ENCODE measurements at regions not wholly inside any gene's neighbourhood (a gene's known extent, or its start where the extent isn't known, plus 50 kb on each side); places are given as distances from the start of the nearest gene placed in this dataset.

DNA sequence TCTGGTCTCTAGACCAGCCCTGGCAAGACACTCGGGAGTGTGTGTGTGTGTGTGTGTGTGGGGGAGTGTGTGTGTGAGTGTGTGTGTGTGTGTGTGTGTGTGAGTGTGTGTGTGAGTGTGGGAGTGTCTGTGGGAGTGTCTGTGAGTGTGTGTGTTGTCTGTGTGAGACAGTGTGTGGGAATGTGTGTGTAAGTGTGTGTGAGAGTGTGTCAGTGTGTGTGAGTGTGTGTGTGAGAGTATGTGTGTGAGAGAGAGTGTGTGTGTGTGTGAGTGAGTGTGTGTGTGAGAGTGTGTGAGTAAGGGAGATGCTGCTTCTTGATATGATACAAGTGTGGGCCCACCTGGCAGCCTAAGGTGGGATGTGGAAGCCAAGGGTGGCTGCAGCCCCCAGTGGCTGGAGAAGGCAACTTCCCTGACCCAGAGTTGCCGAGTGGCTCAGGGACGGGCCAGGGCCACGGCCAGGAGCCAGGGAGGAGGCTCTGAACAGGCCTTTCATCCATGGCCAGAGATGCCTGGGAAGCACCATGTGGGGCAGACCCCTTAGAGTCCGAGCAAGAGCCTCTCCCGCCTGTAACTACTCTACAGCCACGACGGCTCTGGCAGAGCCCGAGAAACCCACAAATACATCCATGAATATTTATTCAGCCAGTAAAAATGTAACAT, 159.3 kb upstream of the MYCN start:
- no peak for DNase-seq (ENCODE audit: low read depth)

DNA sequence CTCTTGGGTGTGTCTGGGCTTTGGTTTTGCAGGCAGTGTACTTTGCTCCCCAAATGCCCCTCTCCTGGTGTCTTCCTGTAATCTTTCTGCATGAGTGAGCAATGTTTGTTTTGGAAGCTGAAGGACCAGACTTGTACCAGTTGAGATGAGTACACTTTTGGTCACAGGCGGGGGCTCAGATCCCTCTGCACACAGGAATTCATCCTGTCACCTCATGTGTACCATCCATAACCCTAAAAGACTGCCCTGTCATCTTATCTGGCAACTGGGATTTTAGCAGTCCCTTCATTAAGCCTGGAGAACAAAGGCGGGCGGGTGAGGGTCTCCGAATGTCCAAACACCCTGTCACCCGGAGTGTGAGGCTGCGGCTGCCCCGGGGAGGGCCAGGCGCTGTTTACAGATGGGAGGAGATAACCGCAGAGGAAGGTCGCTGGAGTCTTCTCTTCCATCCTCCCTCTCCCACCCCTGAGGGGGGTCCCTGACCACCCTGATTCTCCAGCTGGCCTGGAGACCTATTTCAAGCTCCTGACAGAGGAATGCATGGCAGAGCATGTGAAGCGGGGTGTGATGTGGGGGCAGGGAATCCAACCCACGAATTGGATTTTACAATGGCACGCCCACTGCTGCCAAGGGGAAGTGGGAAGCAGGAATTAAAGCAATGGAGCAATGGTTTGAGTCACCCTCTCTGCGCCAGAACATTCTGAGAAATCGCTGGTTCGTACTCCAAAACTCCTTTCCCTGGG, 158.2 kb upstream of the MYCN start:
- DNase-seq (ENCODE audit: low read depth) = no peak

DNA sequence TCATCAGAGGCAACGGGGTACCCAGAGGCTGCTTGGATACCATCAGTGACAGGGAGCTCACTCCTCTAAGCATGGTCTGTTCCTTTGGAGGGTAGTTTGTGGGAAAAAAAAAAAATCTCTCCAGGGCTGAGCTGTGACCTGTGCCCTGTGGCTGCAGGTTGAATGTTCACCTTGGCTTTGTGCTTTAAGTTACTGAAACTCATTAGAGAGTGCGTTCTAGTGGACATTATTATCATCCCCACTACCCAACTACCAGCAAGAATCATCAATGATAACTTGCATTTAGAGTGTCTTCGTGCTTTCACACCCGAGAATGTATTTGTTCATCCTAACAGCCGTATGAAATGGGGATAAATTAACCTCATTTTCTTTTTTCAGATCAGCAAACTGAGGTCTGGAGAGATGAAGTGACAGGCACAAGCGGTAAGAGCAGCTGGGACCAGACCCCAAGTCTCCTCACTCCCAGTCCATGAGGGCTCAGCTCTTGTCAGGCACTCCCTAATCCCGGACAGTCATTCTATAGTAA, 157.5 kb upstream of the MYCN start:
- no peak for DNase-seq (ENCODE audit: low read depth)

DNA sequence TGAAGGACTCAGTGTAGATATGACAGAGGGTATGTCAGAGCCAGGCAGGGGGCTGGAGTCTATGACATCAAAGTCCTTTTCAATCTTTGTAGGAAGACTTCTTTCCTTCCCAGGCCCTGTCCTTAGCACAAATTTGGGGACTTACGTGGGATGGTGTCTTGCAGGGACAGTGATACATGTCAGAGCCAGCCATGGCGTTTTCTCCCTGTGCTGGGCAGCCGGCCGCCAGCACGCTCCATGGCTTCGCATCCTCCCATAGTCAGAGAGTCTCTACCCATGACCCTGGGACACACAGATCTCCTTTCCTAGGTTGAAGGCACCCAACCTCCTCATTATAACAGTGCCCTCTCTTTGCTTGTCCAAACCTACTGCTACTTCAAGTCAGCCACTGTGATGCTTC, 156.9 kb upstream of the MYCN start:
- DNase-seq (ENCODE audit: low read depth) = no peak

DNA sequence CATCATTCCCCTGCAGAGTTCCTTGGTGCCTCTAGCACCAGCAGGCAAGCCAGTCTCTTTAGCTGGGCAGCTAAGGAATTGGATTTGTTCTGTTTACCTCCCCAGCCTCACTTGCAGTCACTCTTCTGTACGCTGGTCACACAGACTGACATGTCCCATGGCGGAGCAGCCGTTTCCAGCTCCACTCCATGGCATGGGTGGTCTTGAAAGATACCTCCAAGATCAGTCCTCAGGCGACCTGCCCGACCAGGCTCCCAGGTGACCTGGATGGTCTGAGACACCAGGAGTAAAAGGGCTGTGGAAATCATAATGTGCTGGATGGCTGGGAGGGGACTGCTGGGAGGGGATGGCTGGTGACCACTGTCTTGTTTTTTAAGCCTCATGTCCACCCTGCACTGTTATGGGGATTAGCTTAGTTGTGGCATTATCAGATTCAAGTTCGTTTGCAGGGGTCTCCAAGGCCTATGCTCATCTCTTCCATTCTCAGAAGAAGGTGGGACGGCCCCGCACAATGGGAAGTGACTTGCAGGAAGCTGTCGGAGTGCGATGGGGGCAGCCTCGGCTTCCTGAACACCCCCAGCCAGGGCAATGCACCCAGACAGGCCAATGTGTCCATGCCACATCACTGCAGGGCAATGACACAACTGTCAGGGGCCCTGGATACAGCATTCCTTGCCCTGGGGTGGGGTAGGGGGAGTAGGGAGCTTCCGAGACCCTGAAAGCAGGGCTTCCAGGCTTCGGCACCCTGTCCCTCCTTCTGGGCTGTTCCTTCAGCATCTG, 156.1 kb upstream of the MYCN start:
- no peak for DNase-seq (ENCODE audit: low read depth)

DNA sequence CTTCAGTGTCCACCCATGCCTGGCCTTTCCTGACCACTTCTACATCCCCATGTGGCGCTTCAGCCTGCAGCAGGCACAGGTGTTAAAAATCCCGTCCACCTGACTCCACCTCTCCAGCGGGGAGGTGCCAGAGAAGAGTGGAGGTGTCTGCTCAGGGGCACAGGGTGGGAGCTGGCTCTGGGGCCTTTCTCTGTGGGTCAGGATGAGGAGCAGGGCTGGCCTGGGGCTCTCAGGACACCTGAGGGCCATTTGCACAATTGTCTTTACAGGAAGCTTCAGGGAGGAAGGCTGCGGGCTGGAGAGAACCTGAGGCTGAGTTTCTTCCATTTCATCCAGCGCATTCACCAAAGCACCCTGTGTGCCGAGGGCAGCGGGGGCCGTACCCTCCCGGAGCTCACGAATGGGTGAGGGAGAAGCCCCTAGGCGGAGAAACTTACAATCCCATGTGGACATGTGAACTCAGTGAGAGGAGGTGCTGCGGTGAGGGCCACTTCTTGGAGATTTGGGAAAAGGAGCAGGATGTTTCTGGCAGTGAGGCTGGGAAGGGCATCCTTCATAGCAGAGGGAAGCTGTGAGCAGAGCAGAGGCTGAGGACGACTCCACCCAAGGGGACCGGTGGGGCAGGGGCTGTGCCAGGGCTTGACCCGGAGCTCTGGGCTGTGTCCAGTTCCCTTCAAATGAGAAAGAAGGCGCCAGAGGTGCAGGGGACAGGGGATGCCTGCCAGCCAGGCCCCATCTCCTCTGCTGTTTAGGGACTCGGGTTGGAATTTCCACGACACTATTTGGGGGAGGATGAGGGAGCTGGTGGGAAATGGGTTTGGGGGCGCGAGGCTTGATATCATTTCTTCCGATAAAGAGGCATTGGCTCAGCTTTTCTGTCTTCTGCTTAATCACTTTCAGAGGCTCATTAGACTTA, 155.2 kb upstream of the MYCN start:
- no peak for DNase-seq (ENCODE audit: low read depth)

DNA sequence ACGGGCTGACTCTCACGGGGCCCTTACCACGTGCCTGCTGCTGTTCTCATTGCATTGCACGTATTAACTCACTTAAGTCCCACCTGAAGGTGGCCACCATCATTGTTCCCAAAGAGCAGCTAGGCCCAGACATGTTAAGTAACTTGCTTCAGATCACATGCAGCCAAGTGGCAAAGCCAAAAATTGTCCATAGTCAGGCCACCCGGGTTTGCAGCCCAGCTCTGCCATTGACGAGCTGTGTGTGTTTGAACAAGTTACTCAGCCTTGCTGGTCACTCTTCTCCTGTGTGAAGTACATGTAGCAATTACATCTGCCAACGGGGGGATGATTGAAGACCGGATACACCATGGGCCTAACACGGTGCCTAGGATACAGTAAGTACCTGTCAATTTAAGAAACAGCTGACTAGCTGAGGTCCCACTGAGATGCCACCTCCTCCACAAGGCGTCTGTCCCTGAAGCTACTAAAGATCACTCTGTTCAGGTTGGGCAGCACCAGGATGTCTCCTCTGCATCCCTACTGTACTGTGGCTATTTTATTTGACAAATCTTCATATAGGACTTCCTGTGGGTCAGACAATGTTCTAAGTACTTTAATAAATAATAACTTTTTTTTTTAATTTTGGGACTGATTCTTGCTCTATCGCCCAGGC, 154.2 kb upstream of the MYCN start:
- DNase-seq (ENCODE audit: low read depth) = no peak

DNA sequence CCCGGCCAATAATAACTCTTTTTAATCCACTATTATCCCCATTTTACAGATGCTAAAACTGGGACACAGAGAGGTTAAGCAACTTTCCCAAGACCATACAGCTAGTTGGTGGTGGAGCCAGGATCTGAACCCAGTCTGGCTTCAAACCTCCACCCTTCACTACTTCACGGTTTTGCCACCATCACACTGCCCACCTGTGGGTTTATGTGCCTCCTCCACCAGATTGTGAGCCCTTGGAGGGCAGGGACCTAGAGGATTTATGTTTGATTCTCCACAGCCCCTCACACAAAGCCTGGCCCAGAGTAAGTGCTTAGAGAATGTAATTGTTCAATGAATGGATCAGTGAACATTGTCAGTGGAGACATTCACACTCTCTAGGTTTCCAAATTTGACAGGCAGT, 153.4 kb upstream of the MYCN start:
- no peak for DNase-seq (ENCODE audit: low read depth)

DNA sequence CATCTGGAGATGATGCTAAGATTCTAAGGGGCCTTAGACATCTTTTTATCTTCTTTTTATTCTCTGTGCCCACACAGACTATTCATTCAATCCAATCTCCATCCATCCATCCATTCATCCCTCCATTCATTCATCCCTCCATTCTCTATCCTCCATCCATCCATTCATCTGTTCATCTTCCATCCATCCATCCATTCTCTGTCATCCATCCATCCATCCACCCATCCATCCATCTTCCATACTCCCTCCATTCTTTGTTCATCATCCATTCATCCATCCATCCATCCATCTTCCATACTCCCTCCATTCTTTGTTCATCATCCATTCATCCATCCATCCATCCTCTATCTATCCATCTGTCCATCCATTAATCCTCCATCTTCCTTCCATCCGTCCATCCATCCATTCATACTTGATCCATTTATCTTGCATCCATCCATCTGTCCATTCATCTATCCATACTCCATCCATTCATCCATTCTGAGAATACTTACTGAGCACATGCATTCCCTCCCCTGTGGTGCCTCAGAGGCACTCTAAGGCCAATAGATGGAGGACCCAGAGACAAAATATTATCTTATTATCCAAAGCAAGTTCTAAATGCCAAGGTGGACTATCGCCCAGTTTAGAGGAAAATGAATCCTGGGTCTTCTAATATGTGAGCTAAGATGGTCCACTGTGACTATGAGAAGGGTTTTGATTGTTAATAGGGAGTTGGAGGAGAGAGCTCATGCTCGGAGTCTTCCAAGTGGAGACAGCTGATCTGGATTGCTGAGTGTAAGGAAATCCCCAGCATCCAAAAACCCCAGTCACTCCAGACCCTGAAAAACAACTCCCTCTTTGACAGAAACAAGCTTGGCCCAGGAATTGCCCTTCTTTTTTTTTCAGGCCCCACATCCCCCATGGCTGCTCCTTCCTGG, 152.6 kb upstream of the MYCN start:
- DNase-seq (ENCODE audit: low read depth) = no peak

DNA sequence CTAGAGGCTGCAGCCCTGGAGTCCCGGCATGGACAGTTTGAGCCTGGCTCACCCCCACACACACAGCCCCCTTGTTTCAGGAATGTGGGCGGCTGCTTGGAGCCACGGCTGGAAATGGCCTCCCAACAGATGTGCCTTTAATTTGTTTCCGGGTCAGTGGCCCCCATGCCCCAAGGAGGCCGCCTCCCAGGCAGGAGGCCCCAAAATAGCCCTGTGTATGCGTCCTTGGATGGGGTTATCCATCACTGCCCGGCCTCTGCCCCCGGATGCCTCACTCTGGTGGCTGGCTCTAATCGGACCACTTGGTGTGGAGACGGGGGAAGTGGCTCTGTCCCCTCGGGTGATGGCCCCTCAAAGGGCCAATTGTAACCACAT, 151.9 kb upstream of the MYCN start:
- no peak for DNase-seq (ENCODE audit: low read depth)

DNA sequence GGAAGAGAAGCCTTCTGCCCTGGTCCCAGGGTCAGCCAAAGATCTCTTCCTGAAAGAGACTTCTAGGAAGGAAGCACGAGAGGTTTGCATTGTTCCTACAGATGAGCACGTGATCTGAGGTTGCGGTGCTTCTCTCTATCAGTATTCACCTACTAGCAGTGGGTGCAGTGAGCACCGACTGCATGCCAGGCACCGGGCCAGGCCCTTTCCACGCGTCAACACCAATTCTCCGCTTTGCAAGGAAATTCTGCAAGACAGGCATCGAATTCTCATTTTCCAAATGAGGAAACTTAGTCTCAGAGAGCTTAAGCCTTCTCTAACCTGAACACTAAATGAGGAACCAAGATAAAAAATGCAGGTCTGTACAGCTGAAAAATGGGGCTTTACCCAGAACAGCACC, 151.5 kb upstream of the MYCN start:
- DNase-seq (ENCODE audit: low read depth) = no peak

DNA sequence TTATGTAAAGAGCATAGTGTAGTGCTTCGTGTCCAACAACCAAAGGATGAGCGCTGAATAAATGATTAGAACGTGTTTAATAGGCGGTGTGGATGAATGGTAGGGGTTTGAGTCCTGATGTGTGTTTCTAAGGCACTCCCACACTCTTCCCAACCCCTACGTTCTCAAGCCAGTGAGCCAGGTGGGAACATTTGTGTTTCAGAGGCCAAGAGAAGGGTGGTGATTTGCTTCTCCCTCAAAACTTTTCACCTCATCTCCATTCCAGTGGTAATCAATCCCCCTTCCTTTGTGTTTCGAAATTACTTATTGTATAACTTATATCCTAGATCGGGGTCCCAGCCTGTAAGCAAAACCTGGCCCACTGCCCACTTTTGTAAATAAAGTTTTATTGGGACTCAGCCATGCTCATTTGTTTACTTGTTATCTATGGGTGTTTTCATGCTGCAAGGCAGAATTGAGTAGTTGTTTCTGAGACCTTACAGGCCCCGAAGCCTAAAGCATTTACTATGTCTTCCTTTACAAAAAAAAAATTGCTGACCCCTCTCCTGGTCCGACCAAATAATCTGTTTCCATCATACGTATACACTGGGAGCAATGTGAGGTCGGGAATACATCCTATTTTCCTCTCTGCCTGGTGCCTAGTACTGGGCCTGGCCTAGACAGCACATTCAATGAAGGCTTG, 150.8 kb upstream of the MYCN start:
- no peak for DNase-seq (ENCODE audit: low read depth)

DNA sequence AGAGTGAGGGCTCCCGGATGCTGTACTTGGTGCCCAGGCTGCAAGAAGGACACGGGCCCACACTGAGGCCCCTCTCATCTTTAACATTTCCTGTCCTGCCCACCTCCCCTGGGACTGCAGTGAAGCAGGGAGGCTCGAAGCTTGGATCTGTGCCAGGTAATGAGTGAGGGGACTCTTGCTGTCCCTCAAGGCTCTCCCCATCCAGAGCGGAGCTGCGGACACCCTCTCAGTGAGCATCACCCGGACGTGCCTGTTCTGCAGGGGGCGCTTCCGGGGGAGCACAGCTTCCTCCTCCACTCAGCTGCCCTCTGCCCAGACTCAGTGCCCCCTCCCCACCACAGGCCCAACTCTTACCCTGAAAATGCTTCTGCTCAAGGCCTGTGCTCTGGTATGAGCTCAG, 150.0 kb upstream of the MYCN start:
- DNase-seq (ENCODE audit: low read depth) = no peak

DNA sequence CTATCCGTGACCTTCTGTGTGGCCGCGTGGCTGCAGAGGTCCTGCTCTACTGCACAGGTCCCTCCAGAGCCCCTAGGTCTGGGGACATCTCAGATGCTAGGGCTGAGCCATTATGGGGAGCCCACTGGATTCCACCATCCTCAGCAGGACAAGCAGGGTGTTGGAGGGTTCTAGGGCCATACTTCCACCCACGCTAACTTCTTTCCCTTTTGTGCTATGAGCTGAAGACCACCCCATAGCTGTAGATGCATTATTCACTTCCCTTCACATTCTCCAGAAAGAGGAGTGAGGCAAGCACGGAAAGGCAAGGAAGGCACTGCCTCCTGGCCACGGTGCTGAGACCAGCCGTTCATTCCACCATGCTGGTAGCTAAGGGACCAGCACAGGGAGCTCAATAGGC, 149.5 kb upstream of the MYCN start:
- no peak for DNase-seq (ENCODE audit: low read depth)

DNA sequence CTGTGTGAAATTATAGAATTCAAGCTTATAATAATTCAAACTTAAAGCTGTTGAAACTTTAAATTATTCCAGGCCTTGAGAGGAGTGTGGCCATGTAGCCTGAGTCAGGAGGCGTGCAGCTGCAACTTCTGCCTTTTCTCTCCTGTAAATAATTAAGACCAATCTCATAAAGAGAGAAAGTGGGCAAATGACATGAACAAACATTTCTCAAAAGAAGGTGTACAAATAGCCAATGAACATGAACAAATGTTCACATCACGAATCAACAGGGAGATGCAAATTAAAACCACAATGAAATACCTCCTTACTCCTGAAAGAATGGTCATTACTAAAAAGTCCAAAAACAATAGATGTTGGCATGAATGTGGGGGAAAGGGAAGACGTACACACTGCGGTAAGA, 149.1 kb upstream of the MYCN start:
- DNase-seq (ENCODE audit: low read depth) = no peak

DNA sequence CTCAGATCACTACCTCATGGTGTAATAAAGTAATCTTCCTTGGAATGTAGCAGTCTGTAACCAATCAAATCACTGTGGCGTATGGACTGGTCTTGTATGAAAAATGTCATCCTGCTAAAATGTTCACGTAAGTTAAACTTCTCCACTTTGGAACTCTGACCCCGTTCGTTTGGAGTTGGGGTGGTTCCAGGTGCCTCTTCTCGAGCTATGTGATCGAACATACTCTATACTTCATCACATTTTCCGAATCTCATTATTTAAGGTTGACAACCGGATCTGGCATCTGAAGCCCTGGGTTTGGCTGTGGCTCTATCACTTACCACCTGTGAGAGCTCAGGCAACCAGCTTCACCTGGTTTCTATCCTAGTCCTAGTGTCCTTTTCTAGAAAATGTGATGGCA, 148.0 kb upstream of the MYCN start:
- no peak for DNase-seq (ENCODE audit: low read depth)

DNA sequence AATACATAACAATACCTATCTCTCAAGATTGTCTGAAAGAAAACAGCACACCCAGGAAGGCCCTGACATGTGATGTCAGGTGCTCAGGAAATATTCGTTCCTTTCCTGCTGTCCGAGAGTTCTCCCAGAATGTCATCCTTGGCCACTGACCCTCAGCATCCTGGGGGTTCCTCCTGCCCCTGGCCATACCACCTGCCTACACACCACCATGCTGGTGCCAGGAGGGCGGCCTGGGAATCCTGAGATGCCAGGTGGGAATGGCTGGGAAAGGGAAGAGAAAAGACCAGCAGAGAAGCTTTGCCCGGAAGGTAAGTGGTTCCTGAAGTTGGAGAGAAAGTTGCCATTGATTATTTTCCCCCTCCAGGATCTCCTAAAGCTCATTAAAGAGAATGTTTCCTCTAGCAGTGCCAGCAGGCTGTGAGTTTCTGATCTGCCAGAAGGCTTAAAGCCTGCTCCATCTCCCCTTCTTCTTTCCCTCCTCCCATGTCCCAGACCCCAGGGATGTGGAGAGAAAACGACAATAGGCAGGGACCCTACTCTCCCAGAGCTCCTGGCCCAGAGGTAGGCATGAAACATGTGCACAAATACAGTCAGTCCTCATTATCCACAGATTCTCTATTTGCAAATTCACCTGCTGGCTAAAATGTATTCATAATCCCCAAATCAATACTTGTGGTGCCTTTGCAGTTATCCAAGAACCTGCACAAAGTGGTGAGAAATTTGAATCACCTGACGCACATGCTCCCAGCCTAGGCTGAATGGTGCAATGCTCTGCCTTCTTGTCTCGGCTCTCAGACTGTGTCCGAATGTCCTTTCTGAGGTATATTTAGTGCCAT, 147.1 kb upstream of the MYCN start:
- DNase-seq (ENCODE audit: low read depth) = no peak

DNA sequence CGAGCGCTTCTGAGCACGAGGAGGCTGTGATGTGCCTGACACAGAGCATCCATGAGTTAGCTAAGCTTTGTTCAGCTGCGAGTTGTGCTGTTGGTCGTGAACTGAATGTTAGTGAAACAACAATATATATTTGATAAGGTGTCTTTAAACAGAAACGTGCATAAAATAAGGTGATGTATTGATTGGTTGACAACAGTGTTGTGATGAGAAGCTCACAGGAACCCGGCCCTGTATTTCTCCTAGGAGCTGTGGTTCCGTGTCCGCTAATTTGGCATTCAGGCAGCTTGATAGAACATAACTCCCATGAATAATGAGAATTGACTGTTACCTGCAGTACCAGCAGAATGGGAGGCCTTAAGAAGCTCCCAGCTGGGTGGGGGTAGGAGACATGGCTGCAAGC, 146.4 kb upstream of the MYCN start:
- DNase-seq (ENCODE audit: low read depth) = no peak

DNA sequence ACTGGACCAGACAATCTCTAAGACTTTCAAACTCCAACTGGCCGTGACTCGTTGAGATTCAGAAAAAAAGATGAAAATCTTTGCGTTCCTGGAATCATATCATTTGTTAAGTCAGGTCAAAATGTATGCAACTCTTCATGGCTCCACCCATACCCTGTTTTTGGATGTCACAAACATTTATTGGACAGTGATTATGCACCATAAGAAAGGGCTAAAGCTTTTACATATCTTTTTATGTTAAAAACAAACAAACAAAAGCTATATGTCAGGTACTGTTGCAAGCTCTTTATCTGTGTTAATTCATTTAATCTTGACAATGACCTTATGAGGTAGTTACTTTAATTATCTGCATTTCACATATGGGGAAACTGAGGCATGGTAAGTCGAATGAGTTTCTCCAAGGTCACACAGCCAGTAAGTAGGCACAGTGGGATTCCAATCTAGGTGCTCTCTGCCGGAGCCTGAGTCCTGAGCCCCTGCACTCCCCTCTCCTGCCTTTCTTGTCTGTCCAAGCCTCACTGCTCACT, 145.7 kb upstream of the MYCN start:
- DNase-seq (ENCODE audit: low read depth) = no peak

All from ELR (cell line).